Stimulated activated memory B cell treated with anti-CD40 and anti-IgM and Interleukin-4, amounts not matched to agents 10 μg/mL and 1 μg/mL and 100 μg/mL, for 72 hours (primary cell): ENCODE measurements at regions not wholly inside any gene's neighbourhood (a gene's known extent, or its start where the extent isn't known, plus 50 kb on each side); places are given as distances from the start of the nearest gene placed in this dataset.

Source experiments
- ATAC-seq: fragments of 150-1000 bp; cut with Tn5 transposase; 2 replicates; pipeline ENCODE4 v1.10.0; 2021
- H3K27ac Mint-ChIP-seq: one replicate; pipeline ENCODE4 v1.8.0; 2022; ENCODE audit warnings: mild to moderate bottlenecking, mixed read lengths
- H3K27me3 Mint-ChIP-seq: one replicate; pipeline ENCODE4 v1.8.0; 2022; ENCODE audit warnings: mixed read lengths
- H3K36me3 Mint-ChIP-seq: one replicate; pipeline ENCODE4 v1.8.0; 2022; ENCODE audit warnings: mixed read lengths
- H3K4me1 Mint-ChIP-seq: one replicate; pipeline ENCODE4 v1.8.0; 2022; ENCODE audit warnings: mixed read lengths
- H3K4me3 Mint-ChIP-seq: one replicate; pipeline ENCODE4 v1.8.0; 2022; ENCODE audit warnings: mild to moderate bottlenecking, moderate library complexity, mixed read lengths
- H3K9me3 Mint-ChIP-seq: one replicate; pipeline ENCODE4 v1.8.0; 2022; ENCODE audit warnings: mixed read lengths

GRCh38 chr6:147654103-147654845, 145.8 kb downstream of the SAMD5 start:
- Mint-ChIP-seq H3K36me3 (no peaks in the 10 kb centered on the region), H3K9me3 (no peaks in the 10 kb centered on the region), H3K4me3 (no peak overlapping the region), H3K27me3 (no peaks in the 10 kb centered on the region), H3K4me1 (no peaks in the 10 kb centered on the region), H3K27ac (no peak overlapping the region)
- no peak for ATAC-seq

- Mint-ChIP-seq H3K36me3 (no peaks in the 10 kb centered on the region), H3K27ac (no peak overlapping the region), H3K4me3 (no peak overlapping the region), H3K9me3 (no peaks in the 10 kb centered on the region), H3K27me3 (no peaks in the 10 kb centered on the region), H3K4me1 (no peaks in the 10 kb centered on the region)
- ATAC-seq = peak; percentile 27
Observed at GRCh38 chr6:147660334-147661311, 152.1 kb downstream of the SAMD5 start.

GRCh38 chr6:147662646-147663045, 154.2 kb downstream of the SAMD5 start:
- Mint-ChIP-seq H3K4me1 (no peaks in the 10 kb centered on the region), H3K27ac (no peak overlapping the region), H3K9me3 (no peaks in the 10 kb centered on the region), H3K36me3 (no peaks in the 10 kb centered on the region), H3K4me3 (no peak overlapping the region), H3K27me3 (no peaks in the 10 kb centered on the region)
- ATAC-seq = no peak

- Mint-ChIP-seq H3K27me3 (no peaks in the 10 kb centered on the region), H3K9me3 (no peaks in the 10 kb centered on the region), H3K27ac (no peak overlapping the region), H3K4me1 (no peaks in the 10 kb centered on the region), H3K4me3 (no peak overlapping the region), H3K36me3 (no peaks in the 10 kb centered on the region)
- no peak for ATAC-seq
Observed at GRCh38 chr6:147664092-147664491, 155.6 kb downstream of the SAMD5 start.

GRCh38 chr6:147666255-147666654, 157.8 kb downstream of the SAMD5 start:
- no peak overlapping the region for H3K4me3 Mint-ChIP-seq
- ATAC-seq = no peak
- no peaks in the 10 kb centered on the region for H3K27me3 Mint-ChIP-seq
- H3K27ac Mint-ChIP-seq = no peak overlapping the region
- H3K9me3 Mint-ChIP-seq = peaks cover 2% of the 10 kb centered on the region
- no peaks in the 10 kb centered on the region for H3K36me3 Mint-ChIP-seq
- no peaks in the 10 kb centered on the region for H3K4me1 Mint-ChIP-seq

- Mint-ChIP-seq H3K27me3 (no peaks in the 10 kb centered on the region), H3K36me3 (no peaks in the 10 kb centered on the region), H3K4me3 (no peak overlapping the region), H3K27ac (no peak overlapping the region), H3K9me3 (peaks cover 2% of the 10 kb centered on the region), H3K4me1 (no peaks in the 10 kb centered on the region)
- ATAC-seq = no peak
Observed at GRCh38 chr6:147667082-147667481, 158.6 kb downstream of the SAMD5 start.

GRCh38 chr6:147674099-147674498, 165.6 kb downstream of the SAMD5 start:
- H3K4me1 Mint-ChIP-seq = no peaks in the 10 kb centered on the region
- H3K36me3 Mint-ChIP-seq = no peaks in the 10 kb centered on the region
- peaks cover 2% of the 10 kb centered on the region for H3K9me3 Mint-ChIP-seq
- ATAC-seq = no peak
- H3K27ac Mint-ChIP-seq = no peak overlapping the region
- no peak overlapping the region for H3K4me3 Mint-ChIP-seq
- H3K27me3 Mint-ChIP-seq = peaks cover 8% of the 10 kb centered on the region

GRCh38 chr6:147674794-147675193, 166.3 kb downstream of the SAMD5 start:
- Mint-ChIP-seq H3K27me3 (peaks cover 8% of the 10 kb centered on the region), H3K4me1 (no peaks in the 10 kb centered on the region)
- no peak for ATAC-seq

GRCh38 chr6:147675281-147675680, 166.8 kb downstream of the SAMD5 start:
- H3K4me1 Mint-ChIP-seq = no peaks in the 10 kb centered on the region
- H3K36me3 Mint-ChIP-seq = no peaks in the 10 kb centered on the region
- ATAC-seq = no peak
- peaks cover 8% of the 10 kb centered on the region for H3K27me3 Mint-ChIP-seq
- H3K9me3 Mint-ChIP-seq = no peaks in the 10 kb centered on the region
- no peak overlapping the region for H3K4me3 Mint-ChIP-seq
- H3K27ac Mint-ChIP-seq = no peak overlapping the region

More at GRCh38 chr6:147674794-147675193, 166.3 kb downstream of the SAMD5 start:
- Mint-ChIP-seq H3K4me3 (no peak overlapping the region), H3K27ac (no peak overlapping the region), H3K36me3 (no peaks in the 10 kb centered on the region), H3K9me3 (no peaks in the 10 kb centered on the region)

GRCh38 chr6:147676495-147677199, 168.2 kb downstream of the SAMD5 start:
- Mint-ChIP-seq H3K27ac (no peak overlapping the region), H3K36me3 (no peaks in the 10 kb centered on the region), H3K9me3 (no peaks in the 10 kb centered on the region), H3K4me1 (no peaks in the 10 kb centered on the region), H3K27me3 (peaks cover 8% of the 10 kb centered on the region), H3K4me3 (no peak overlapping the region)
- ATAC-seq = no peak

GRCh38 chr6:147677647-147678046, 169.2 kb downstream of the SAMD5 start:
- Mint-ChIP-seq H3K27me3 (peaks cover 8% of the 10 kb centered on the region), H3K27ac (no peak overlapping the region), H3K36me3 (no peaks in the 10 kb centered on the region), H3K9me3 (no peaks in the 10 kb centered on the region), H3K4me3 (no peak overlapping the region), H3K4me1 (no peaks in the 10 kb centered on the region)
- no peak for ATAC-seq

- no peaks in the 10 kb centered on the region for H3K4me1 Mint-ChIP-seq
- no peak overlapping the region for H3K4me3 Mint-ChIP-seq
Observed at GRCh38 chr6:147678253-147678652, 169.8 kb downstream of the SAMD5 start.

GRCh38 chr6:147684906-147685305, 176.4 kb downstream of the SAMD5 start:
- no peaks in the 10 kb centered on the region for H3K36me3 Mint-ChIP-seq
- H3K27ac Mint-ChIP-seq = no peak overlapping the region
- H3K4me1 Mint-ChIP-seq = no peaks in the 10 kb centered on the region
- no peaks in the 10 kb centered on the region for H3K27me3 Mint-ChIP-seq
- no peaks in the 10 kb centered on the region for H3K9me3 Mint-ChIP-seq
- ATAC-seq = no peak
- no peak overlapping the region for H3K4me3 Mint-ChIP-seq

More at GRCh38 chr6:147678253-147678652, 169.8 kb downstream of the SAMD5 start:
- no peak for ATAC-seq
- Mint-ChIP-seq H3K27me3 (peaks cover 8% of the 10 kb centered on the region), H3K27ac (no peak overlapping the region), H3K36me3 (no peaks in the 10 kb centered on the region), H3K9me3 (no peaks in the 10 kb centered on the region)

GRCh38 chr6:147689398-147689797, 180.9 kb downstream of the SAMD5 start:
- no peak for ATAC-seq
- H3K27ac Mint-ChIP-seq = no peak overlapping the region
- no peaks in the 10 kb centered on the region for H3K27me3 Mint-ChIP-seq
- H3K4me1 Mint-ChIP-seq = no peaks in the 10 kb centered on the region
- H3K4me3 Mint-ChIP-seq = no peak overlapping the region
- no peaks in the 10 kb centered on the region for H3K36me3 Mint-ChIP-seq
- no peaks in the 10 kb centered on the region for H3K9me3 Mint-ChIP-seq

- Mint-ChIP-seq H3K4me3 (no peak overlapping the region), H3K9me3 (no peaks in the 10 kb centered on the region), H3K27me3 (no peaks in the 10 kb centered on the region), H3K36me3 (no peaks in the 10 kb centered on the region), H3K27ac (no peak overlapping the region), H3K4me1 (no peaks in the 10 kb centered on the region)
- ATAC-seq = no peak
Observed at GRCh38 chr6:147691446-147691845, 183.0 kb downstream of the SAMD5 start.
